SK-N-SH (cell line): ENCODE measurements at regions not wholly inside any gene's neighbourhood (a gene's known extent, or its start where the extent isn't known, plus 50 kb on each side); places are given as distances from the start of the nearest gene placed in this dataset.
A peak's percentile ranks its signal among the peaks of the same experiment; 100 is the strongest.

ENCODE experiments used
- CTCF ChIA-PET: fragments of 300-600, 350-600 bp; formaldehyde crosslinking; extraction: SDS; loops from one replicate; lab custom pipeline; 2021; lab: Yijun Ruan, JAX
- POLR2A ChIA-PET: fragments of 350-600 bp; sonication (Branson Sonifier 250); formaldehyde crosslinking; extraction: SDS; loops from one replicate; lab custom pipeline; 2020; ENCODE audit warnings: antibody characterized with exemption, inconsistent platforms; lab: Yijun Ruan, JAX
- DNase-seq: peaks from one replicate; pipeline ENCODE4 v3.0.0; 2012
- H2AFZ ChIP-seq: fragments of 200-600 bp; sonication (generic); 2 replicates; pipeline ENCODE4 v1.8.1; 2016; ENCODE audit warnings: antibody characterized with exemption, mild to moderate bottlenecking, low read depth
- H3F3A ChIP-seq: fragments of 200-600 bp; sonication (generic); replicated peaks from 2 replicates; pipeline ENCODE3; 2016; ENCODE audit warnings: antibody characterized with exemption, mild to moderate bottlenecking; ENCODE audit not compliant: insufficient read depth
- H3K27ac ChIP-seq, 2 experiments: fragments of 200-500 bp in 1 of 2; fragments of 200-600 bp in 1 of 2; sonication (Bioruptor generic) in 1 of 2; sonication (generic), shearing (Covaris generic) in 1 of 2; 2 replicates each; pipeline versions ENCODE4 v1.5.1 to v1.6.1; 2014 to 2016; ENCODE audit warnings: low read depth in 2 of 2, inconsistent platforms in 1 of 2, low read length in 1 of 2, mild to moderate bottlenecking in 1 of 2, mixed read lengths in 1 of 2
- H3K27me3 ChIP-seq: fragments of 200-600 bp; sonication (generic), shearing (Covaris generic); 2 replicates; pipeline ENCODE4 v1.6.1; 2016; ENCODE audit warnings: mixed run types; ENCODE audit not compliant: insufficient read depth
- H3K36me3 ChIP-seq, 2 experiments: fragments of 200-500 bp in 1 of 2; fragments of 200-600 bp in 1 of 2; sonication (Bioruptor generic) in 1 of 2; sonication (generic) in 1 of 2; replicated peaks in 1 of 2; 2 replicates each; pipeline versions ENCODE3 to v1.5.1; 2014 to 2016; ENCODE audit warnings: low read length in 1 of 2, mild to moderate bottlenecking in 1 of 2; ENCODE audit not compliant: insufficient read depth in 2 of 2, control insufficient read depth in 1 of 2
- H3K4me1 ChIP-seq, 2 experiments: fragments of 200-500 bp in 1 of 2; fragments of 200-600 bp in 1 of 2; sonication (Bioruptor generic) in 1 of 2; sonication (generic), shearing (Covaris generic) in 1 of 2; 2 replicates each; pipeline versions ENCODE4 v1.5.1 to v1.6.1; 2014 to 2016; ENCODE audit warnings: low read depth in 1 of 2, low read length in 1 of 2, mixed run types in 1 of 2; ENCODE audit not compliant: insufficient read depth in 2 of 2, control insufficient read depth in 1 of 2
- H3K4me2 ChIP-seq: fragments of 200-600 bp; sonication (generic), shearing (Covaris generic); 2 replicates; pipeline ENCODE4 v1.6.1; 2017; ENCODE audit warnings: mixed run types
- H3K4me3 ChIP-seq, 2 experiments: fragments of 200-500 bp in 1 of 2; fragments of 200-600 bp in 1 of 2; sonication (Bioruptor generic) in 1 of 2; sonication (generic), shearing (Covaris generic) in 1 of 2; 2 replicates each; pipeline versions ENCODE4 v1.5.1 to v1.8.1; 2014 to 2016; ENCODE audit warnings: low read depth in 2 of 2, inconsistent platforms in 1 of 2, low read length in 1 of 2, mild to moderate bottlenecking in 1 of 2, mixed read lengths in 1 of 2, moderate library complexity in 1 of 2
- H3K79me2 ChIP-seq: fragments of 200-600 bp; sonication (generic); 2 replicates; pipeline ENCODE4 v1.8.1; 2017; ENCODE audit warnings: mild to moderate bottlenecking; ENCODE audit not compliant: insufficient read depth
- H3K9ac ChIP-seq: fragments of 200-600 bp; sonication (generic); 2 replicates; pipeline ENCODE4 v1.6.1; 2017; ENCODE audit warnings: mixed run types
- H3K9me2 ChIP-seq: fragments of 200-600 bp; sonication (generic); 2 replicates; pipeline ENCODE4 v1.6.1; 2017; ENCODE audit warnings: mixed run types
- H3K9me3 ChIP-seq: fragments of 200-600 bp; sonication (generic); 2 replicates; pipeline ENCODE4 v1.6.1; 2017; ENCODE audit warnings: mixed run types, mild to moderate bottlenecking, moderate library complexity
- H4K20me1 ChIP-seq: fragments of 200-600 bp; sonication (generic); 2 replicates; pipeline ENCODE4 v1.6.1; 2017; ENCODE audit warnings: mild to moderate bottlenecking, mixed run types; ENCODE audit not compliant: insufficient read depth
- CTCF ChIP-seq: fragments of 200-600 bp; sonication (generic); IDR thresholded peaks from 2 replicates; pipeline ENCODE4 v1.6.1; 2017; ENCODE audit warnings: antibody characterized with exemption, mild to moderate bottlenecking, moderate library complexity
- ELF1 ChIP-seq: IDR thresholded peaks from 2 replicates; pipeline ENCODE4 v1.4.0; 2012
- GATA2 ChIP-seq: sonication (generic); formaldehyde crosslinking; IDR thresholded peaks from 2 replicates; pipeline ENCODE4 v1.5.0; 2020; ENCODE audit warnings: mild to moderate bottlenecking, missing genetic modification reagents
- JUND ChIP-seq: IDR thresholded peaks from 2 replicates; pipeline ENCODE4 v1.4.0; 2012
- MEF2A ChIP-seq: IDR thresholded peaks from 2 replicates; pipeline ENCODE4 v1.4.0; 2012; ENCODE audit warnings: low read depth, borderline replicate concordance
- MXI1 ChIP-seq: IDR thresholded peaks from 2 replicates; pipeline ENCODE4 v1.6.1; 2012; ENCODE audit warnings: mild to moderate bottlenecking, low read depth, low read length, improper control_type of control experiment
- NFIC ChIP-seq: IDR thresholded peaks from 2 replicates; pipeline ENCODE4 v1.4.0; 2012; ENCODE audit warnings: borderline replicate concordance
- NRF1 ChIP-seq: IDR thresholded peaks from 2 replicates; pipeline ENCODE4 v1.6.1; 2012; ENCODE audit warnings: low read depth, mild to moderate bottlenecking, low read length
- RAD21 ChIP-seq: IDR thresholded peaks from 2 replicates; pipeline ENCODE4 v1.6.1; 2012; ENCODE audit warnings: mild to moderate bottlenecking, low read length
- RXRA ChIP-seq: IDR thresholded peaks from 2 replicates; pipeline ENCODE4 v1.4.0; 2012; ENCODE audit warnings: low read depth, mild to moderate bottlenecking, borderline replicate concordance
- SIN3A ChIP-seq: IDR thresholded peaks from 2 replicates; pipeline ENCODE4 v1.6.1; 2012; ENCODE audit warnings: low read depth, mild to moderate bottlenecking, low read length, moderate library complexity, borderline replicate concordance
- SMC3 ChIP-seq: IDR thresholded peaks from 2 replicates; pipeline ENCODE4 v1.6.1; 2012; ENCODE audit warnings: low read depth, low read length, improper control_type of control experiment
- TCF12 ChIP-seq: IDR thresholded peaks from 2 replicates; pipeline ENCODE4 v1.4.0; 2012
- YY1 ChIP-seq: IDR thresholded peaks from 2 replicates; pipeline ENCODE4 v1.4.0; 2012; ENCODE audit warnings: low read depth, mild to moderate bottlenecking
- WGBS: methylation state at CpG from one replicate; pipeline ENCODE4 v1.1.6; 2017; ENCODE audit warnings: low lambda C conversion rate; 5-methylcytosine and 5-hydroxymethylcytosine counted together

DNA sequence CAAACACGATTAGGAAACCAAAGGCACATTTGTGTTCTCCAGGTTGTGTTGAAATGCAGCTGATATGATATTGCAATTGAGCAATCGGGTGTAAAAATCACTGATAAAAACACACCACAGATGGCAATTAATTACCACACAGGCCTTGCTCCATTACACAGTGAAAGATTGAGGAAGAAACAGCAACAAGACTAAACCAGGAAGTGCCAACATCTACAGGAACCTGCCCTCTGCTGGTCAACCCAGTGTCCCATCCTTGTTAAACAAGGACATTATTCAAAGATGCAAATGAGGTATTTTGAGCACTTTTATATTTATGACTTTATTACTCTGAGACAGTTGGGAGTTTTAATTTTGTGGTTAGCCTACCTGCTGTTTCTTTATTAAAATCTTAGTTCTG is 765.6 kb upstream of the GHITM start:
- CTCF ChIA-PET, result interaction anchor here (0.8 to 1.8 kb wide), 2 partner anchors 13 to 498 kb away, joined by 4 to 7 read pairs; no protein-coding TSS in a partner anchor
- Histone ChIP-seq H2AFZ (no peak overlapping the region), H3K9me3 (no peaks in the 10 kb centered on the region), H3K27ac (no peak overlapping the region; a peak in 1 of 4 replicates), H3K79me2 (no peaks in the 10 kb centered on the region), H3K27me3 (no peaks in the 10 kb centered on the region), H3K9me2 (0 out of 2 replicates have a peak, but pooled peaks cover 2% of the 10 kb centered on the region), H3F3A (no peaks in the 10 kb centered on the region), H3K36me3 (no peaks in the 10 kb centered on the region), H3K4me3 (no peak overlapping the region; a peak in 1 of 4 replicates), H4K20me1 (no peaks in the 10 kb centered on the region), H3K4me2 (no peak overlapping the region), H3K9ac (no peak overlapping the region), H3K4me1 (peaks cover 0 to 3% of the 10 kb centered on the region in 2 experiments; a peak in 1 of 4 replicates)
- DNase-seq, result peak; percentile 20
- TF ChIP-seq NRF1 (no peak), RAD21 (peak; percentile 62), NFIC (no peak), JUND (no peak), YY1 (no peak), ELF1 (peak; percentile 85), MXI1 (no peak), GATA2 (CRISPR knock-in tag) (no peak), SMC3 (peak; percentile 43), CTCF (peak; percentile 64)
- POLR2A ChIA-PET, result no interaction called here
- 37% methylated on average over 2 of the region's 2 CpGs for WGBS

- ChIA-PET CTCF (no interaction called here), POLR2A (no interaction called here)
- H3K36me3 ChIP-seq, result no peaks in the 10 kb centered on the region
Measured at GRCh38 chr10:83374741-83375140, 764.6 kb upstream of the GHITM start.

More at GRCh38 chr10:83374741-83375140, 764.6 kb upstream of the GHITM start:
- TF ChIP-seq JUND (no peak), NRF1 (no peak), RXRA (no peak), SMC3 (no peak), SIN3A (no peak), MEF2A (no peak), ELF1 (no peak), MXI1 (no peak), TCF12 (no peak)
- Histone ChIP-seq H3K79me2 (no peaks in the 10 kb centered on the region), H3K9me2 (0 out of 2 replicates have a peak, but pooled peaks cover 2% of the 10 kb centered on the region), H4K20me1 (no peaks in the 10 kb centered on the region), H3K9ac (no peak overlapping the region), H3K27ac (no peak overlapping the region), H2AFZ (no peak overlapping the region), H3K9me3 (no peaks in the 10 kb centered on the region), H3K4me1 (peaks cover 0 to 3% of the 10 kb centered on the region in 2 experiments; a peak in 1 of 4 replicates), H3F3A (no peaks in the 10 kb centered on the region), H3K27me3 (no peaks in the 10 kb centered on the region), H3K4me3 (no peak overlapping the region), H3K4me2 (no peak overlapping the region)
- no peak for DNase-seq
